PC-9 (cell line): ENCODE measurements at regions not wholly inside any gene's neighbourhood (a gene's known extent, or its start where the extent isn't known, plus 50 kb on each side); places are given as distances from the start of the nearest gene placed in this dataset.

ENCODE experiments used
- BruUV-seq: library from RNA; stranded (reverse); fragments of 400-500 nt; replicated peaks from 2 replicates; lab custom pipeline; 2021; lab: Mats Ljungman, UMichigan
- CTCF ChIA-PET: fragments of 300-600 bp; sonication (Branson Sonifier 250); formaldehyde crosslinking; loops from one replicate; lab custom pipeline; 2022; ENCODE audit warnings: antibody characterized with exemption; lab: Charles Lee
- POLR2A ChIA-PET: fragments of 300-600 bp; sonication (Branson Sonifier 250); formaldehyde crosslinking; loops from one replicate; lab custom pipeline; 2022; ENCODE audit warnings: antibody characterized with exemption; ENCODE audit not compliant: unreplicated experiment; lab: Charles Lee
- DNase-seq, 2 experiments: peaks; one replicate each; pipeline versions ENCODE4 v3.0.0 to v3.0.0-alpha.2; 2015 to 2022; ENCODE audit warnings: mixed read lengths in 1 of 2
- H2AFZ ChIP-seq: fragments of 200-600 bp; sonication (generic); 2 replicates; pipeline ENCODE4 v1.8.1; 2017; ENCODE audit warnings: antibody characterized with exemption
- H3F3A ChIP-seq: fragments of 200-600 bp; sonication (generic); 2 replicates; pipeline ENCODE4 v1.8.1; 2017; ENCODE audit warnings: antibody characterized with exemption, mild to moderate bottlenecking, low read depth; ENCODE audit not compliant: insufficient read depth
- H3K27ac ChIP-seq: fragments of 200-600 bp; sonication (generic); 2 replicates; pipeline ENCODE4 v1.6.1; 2016; ENCODE audit warnings: mixed run types
- H3K27me3 ChIP-seq: fragments of 200-600 bp; sonication (generic); 2 replicates; pipeline ENCODE4 v1.6.1; 2016; ENCODE audit warnings: low read depth, mixed run types; ENCODE audit not compliant: insufficient read depth
- H3K36me3 ChIP-seq: fragments of 200-600 bp; sonication (generic); 2 replicates; pipeline ENCODE4 v1.6.1; 2016; ENCODE audit warnings: low read depth, mixed run types
- H3K4me1 ChIP-seq: fragments of 200-600 bp; sonication (generic); replicated peaks from 2 replicates; pipeline ENCODE4 v1.6.1; 2016; ENCODE audit warnings: mixed run types; ENCODE audit not compliant: insufficient read depth
- H3K4me2 ChIP-seq: fragments of 200-600 bp; sonication (generic); 2 replicates; pipeline ENCODE4 v1.6.1; 2017; ENCODE audit warnings: mixed run types
- H3K4me3 ChIP-seq: fragments of 200-600 bp; sonication (generic); 2 replicates; pipeline ENCODE4 v1.6.1; 2016; ENCODE audit warnings: mixed run types
- H3K79me2 ChIP-seq: fragments of 200-600 bp; sonication (generic); 2 replicates; pipeline ENCODE4 v1.6.1; 2017; ENCODE audit warnings: low read depth, mixed run types
- H3K9me2 ChIP-seq: fragments of 200-600 bp; sonication (generic); 2 replicates; pipeline ENCODE4 v1.8.1; 2017; ENCODE audit warnings: mild to moderate bottlenecking; ENCODE audit not compliant: insufficient read depth
- H3K9me3 ChIP-seq: fragments of 200-600 bp; sonication (generic); 2 replicates; pipeline ENCODE4 v1.8.1; 2016; ENCODE audit warnings: low read depth; ENCODE audit not compliant: insufficient read depth
- H4K20me1 ChIP-seq: fragments of 200-600 bp; sonication (generic); 2 replicates; pipeline ENCODE4 v1.8.1; 2017; ENCODE audit not compliant: insufficient read depth
- CTCF ChIP-seq: fragments of 200-600 bp; sonication (generic); conservative IDR thresholded peaks from 2 replicates; pipeline ENCODE4 v1.6.1; 2017; ENCODE audit warnings: mixed run types, antibody characterized with exemption, mild to moderate bottlenecking, moderate library complexity
- EZH2 ChIP-seq: fragments of 200-600 bp; sonication (generic); IDR thresholded peaks from 2 replicates; pipeline ENCODE4 v1.8.0; 2017; ENCODE audit warnings: antibody characterized with exemption, low read depth
- intact Hi-C: fragments of 100-400 bp; cut with micrococcal nuclease; formaldehyde crosslinking; loops from one replicate; pipeline ENCODE4 v1.10.0; 2022; ENCODE audit not compliant: unreplicated experiment

- ChIA-PET CTCF (no interaction called here), POLR2A (no interaction called here)
- Histone ChIP-seq H3F3A (no peaks in the 10 kb centered on the region), H3K27ac (no peak overlapping the region), H3K36me3 (no peaks in the 10 kb centered on the region), H2AFZ (no peak overlapping the region), H4K20me1 (no peaks in the 10 kb centered on the region), H3K27me3 (peaks cover 91% of the 10 kb centered on the region), H3K4me1 (no peaks in the 10 kb centered on the region), H3K9me2 (no peaks in the 10 kb centered on the region), H3K9me3 (no peaks in the 10 kb centered on the region), H3K4me3 (no peak overlapping the region), H3K4me2 (no peak overlapping the region), H3K79me2 (no peaks in the 10 kb centered on the region)
- DNase-seq, result no peak
- no TSS peak for BruUV-seq
- intact Hi-C loops, result no loop called here
- TF ChIP-seq CTCF (no peak), EZH2 (no peak)
Observed at GRCh38 chr18:78528411-78529258, 451.0 kb upstream of the SALL3 start.

GRCh38 chr18:78531637-78532036 lies 448.0 kb upstream of the SALL3 start:
- no peak for DNase-seq
- ChIA-PET CTCF (no interaction called here), POLR2A (no interaction called here)
- Histone ChIP-seq H2AFZ (no peak overlapping the region), H3F3A (no peaks in the 10 kb centered on the region), H3K9me2 (no peaks in the 10 kb centered on the region), H4K20me1 (no peaks in the 10 kb centered on the region), H3K27me3 (peaks cover 90% of the 10 kb centered on the region), H3K79me2 (no peaks in the 10 kb centered on the region), H3K27ac (no peak overlapping the region), H3K4me1 (no peaks in the 10 kb centered on the region), H3K4me2 (no peak overlapping the region), H3K9me3 (no peaks in the 10 kb centered on the region), H3K4me3 (no peak overlapping the region), H3K36me3 (no peaks in the 10 kb centered on the region)
- intact Hi-C loops, result no loop called here
- BruUV-seq, result no TSS peak
- TF ChIP-seq CTCF (no peak), EZH2 (no peak)

- ChIA-PET CTCF (no interaction called here), POLR2A (no interaction called here)
- intact Hi-C loops, result no loop called here
- DNase-seq, result no peak
- no peaks in the 10 kb centered on the region for H3F3A ChIP-seq
- H3K4me1 ChIP-seq, result no peaks in the 10 kb centered on the region
- no peaks in the 10 kb centered on the region for H4K20me1 ChIP-seq
- H3K36me3 ChIP-seq, result no peaks in the 10 kb centered on the region
- TF ChIP-seq EZH2 (no peak), CTCF (no peak)
- no TSS peak for BruUV-seq
- H3K4me2 ChIP-seq, result no peak overlapping the region
- no peak overlapping the region for H2AFZ ChIP-seq
- H3K9me3 ChIP-seq, result no peaks in the 10 kb centered on the region
- H3K4me3 ChIP-seq, result no peak overlapping the region
- peaks cover 88% of the 10 kb centered on the region for H3K27me3 ChIP-seq
- H3K27ac ChIP-seq, result no peak overlapping the region
- no peaks in the 10 kb centered on the region for H3K79me2 ChIP-seq
- no peaks in the 10 kb centered on the region for H3K9me2 ChIP-seq
Observed at GRCh38 chr18:78538669-78539440, 440.8 kb upstream of the SALL3 start.
